ENCODE measurements at regions not wholly inside any gene's neighbourhood (a gene's known extent, or its start where the extent isn't known, plus 50 kb on each side); places are given as distances from the start of the nearest gene placed in this dataset.

- no peak for TF ChIP-seq EZH2phosphoT487 (conservative IDR thresholded peaks at IDR 0.05; ENCODE audit: low read length)
- TF ChIP-seq CTCF (IDR thresholded peaks at IDR 0.05; ENCODE audit: insufficient read depth, low read length, poor library complexity, severe bottlenecking): no peak
Measured at GRCh38 chr2:65681503-65681902, 249.1 kb upstream of the SPRED2 start.
